ENCODE measurements at regions not wholly inside any gene's neighbourhood (a gene's known extent, or its start where the extent isn't known, plus 50 kb on each side); places are given as distances from the start of the nearest gene placed in this dataset.
"Not testable (repeated sequence)": the region's sequence is repeated elsewhere in the genome, so short reads cannot be mapped to it uniquely, and the experiment has no call there.

- DNase-seq, result no peak
These were observed 1042.3 kb downstream of the TBL1XR1 start for GRCh38 chr3:176155012-176155411.

GRCh38 chr3:176149567-176149966 is 1047.7 kb downstream of the TBL1XR1 start:
- DNase-seq, result no peak

DNA sequence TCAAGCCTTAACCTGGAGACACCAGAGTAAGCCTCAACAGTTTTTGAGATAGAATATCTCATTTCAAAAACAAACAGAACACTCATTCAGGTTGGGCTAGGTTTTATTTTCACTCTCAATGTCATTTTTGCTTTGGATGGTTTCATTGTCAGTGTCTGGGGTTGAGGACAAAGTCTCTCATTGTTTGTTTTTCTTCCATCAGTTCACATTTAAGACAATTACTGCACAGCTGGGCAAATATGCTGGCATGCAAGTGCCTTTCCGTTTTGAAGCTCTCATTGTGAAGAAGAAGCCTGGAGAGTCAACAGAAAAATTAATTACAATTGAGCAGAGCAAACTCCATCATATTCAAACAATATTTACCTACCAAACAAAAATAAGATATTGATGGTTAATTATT is 1050.0 kb downstream of the TBL1XR1 start:
- no peak for DNase-seq

GRCh38 chr3:176141837-176142236 is 1055.4 kb downstream of the TBL1XR1 start:
- no peak for DNase-seq

GRCh38 chr3:176120507-176120906 is 1076.8 kb downstream of the TBL1XR1 start:
- no peak for DNase-seq

GRCh38 chr3:176119826-176120225 is 1077.5 kb downstream of the TBL1XR1 start:
- no peak for DNase-seq

DNA sequence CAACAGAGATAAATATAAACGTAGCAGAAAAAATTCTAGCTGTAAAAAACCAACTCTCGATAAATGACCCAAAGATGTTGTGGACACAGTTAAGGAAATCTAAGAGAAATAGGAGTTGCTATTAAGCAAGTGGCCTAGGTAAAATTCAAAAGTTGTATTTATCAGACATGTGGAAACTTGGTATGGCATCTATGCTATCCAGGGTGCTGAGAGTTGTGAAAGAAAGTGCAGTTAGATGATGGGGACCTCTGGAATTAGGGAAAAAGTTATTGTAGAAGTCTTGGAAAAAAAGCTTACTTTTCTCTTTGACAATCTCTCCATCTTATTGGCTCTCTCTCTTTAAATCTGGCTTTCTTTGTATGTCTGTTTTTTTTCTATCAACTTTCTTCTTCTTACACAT is 1090.9 kb downstream of the TBL1XR1 start:
- DNase-seq, result no peak

GRCh38 chr3:176097027-176097426 is 1100.3 kb downstream of the TBL1XR1 start:
- DNase-seq, result no peak

DNA sequence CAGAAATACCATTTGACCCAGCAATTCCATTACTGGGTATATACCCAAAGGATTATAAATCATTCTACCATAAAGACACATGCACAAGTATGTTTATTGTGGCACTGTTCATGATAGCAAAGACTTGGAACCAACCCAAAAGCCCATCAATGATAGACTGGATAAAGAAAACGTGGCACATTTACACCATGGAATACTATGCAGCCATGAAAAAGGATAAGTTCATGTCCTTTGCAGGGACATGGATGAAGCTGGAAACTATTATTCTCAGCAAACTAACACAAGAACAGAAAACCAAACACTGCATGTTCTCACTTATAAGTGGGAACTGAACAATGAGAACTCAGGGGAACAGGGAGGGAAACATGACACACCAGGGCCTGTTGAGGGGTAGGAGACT is 1103.4 kb downstream of the TBL1XR1 start:
- DNase-seq, result not testable (repeated sequence)

- no peak for DNase-seq
These were observed 1106.6 kb downstream of the TBL1XR1 start for GRCh38 chr3:176090727-176091126.

DNA sequence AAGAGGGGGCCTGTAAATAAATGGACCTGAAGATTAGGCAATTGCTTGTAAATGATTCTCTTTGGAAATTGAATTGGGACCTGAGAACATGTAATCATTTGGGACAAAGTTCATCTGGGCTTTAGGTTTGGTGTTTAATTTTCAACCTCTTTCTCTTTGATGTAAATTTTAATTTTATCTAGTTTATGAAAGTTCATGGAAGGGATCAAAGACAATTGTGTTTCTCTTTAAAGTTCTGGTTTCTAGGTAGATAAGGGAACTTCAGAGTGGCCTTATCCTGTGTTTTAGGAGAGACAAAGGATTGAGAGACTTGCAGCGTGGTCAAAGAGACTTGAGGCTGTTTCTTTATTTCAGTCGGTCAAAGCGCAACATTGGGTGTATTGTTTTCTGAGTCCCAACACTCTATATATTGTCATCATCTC is 1108.3 kb downstream of the TBL1XR1 start:
- DNase-seq, result no peak

- DNase-seq, result no peak
These were observed 1110.1 kb downstream of the TBL1XR1 start for GRCh38 chr3:176087066-176087697.

GRCh38 chr3:176079785-176080184 is 1117.5 kb downstream of the TBL1XR1 start:
- DNase-seq, result no peak

GRCh38 chr3:176078906-176079305 is 1118.4 kb downstream of the TBL1XR1 start:
- DNase-seq, result no peak

GRCh38 chr3:176075491-176075890 is 1121.8 kb downstream of the TBL1XR1 start:
- DNase-seq, result no peak

DNA sequence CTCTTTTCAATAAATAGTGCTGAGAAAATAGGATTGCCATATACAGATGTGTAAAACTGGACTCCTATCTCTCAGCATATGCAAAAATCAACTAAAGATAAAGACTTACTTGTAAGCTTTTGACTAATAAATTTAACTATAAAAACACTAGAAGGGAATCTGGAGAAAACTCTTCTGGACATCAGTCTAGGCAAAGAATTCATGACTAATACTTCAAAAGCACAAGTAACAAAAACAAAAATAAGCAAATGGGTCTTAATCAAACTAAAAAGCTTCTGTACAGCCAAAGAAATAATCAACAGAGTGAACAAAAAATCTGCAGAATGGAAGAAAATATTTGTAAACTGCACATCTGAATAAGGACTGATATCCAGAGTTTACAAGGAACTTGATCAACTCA is 1122.2 kb downstream of the TBL1XR1 start:
- no peak for DNase-seq

- DNase-seq, result no peak
These were observed 1123.2 kb downstream of the TBL1XR1 start for GRCh38 chr3:176074096-176074495.

DNA sequence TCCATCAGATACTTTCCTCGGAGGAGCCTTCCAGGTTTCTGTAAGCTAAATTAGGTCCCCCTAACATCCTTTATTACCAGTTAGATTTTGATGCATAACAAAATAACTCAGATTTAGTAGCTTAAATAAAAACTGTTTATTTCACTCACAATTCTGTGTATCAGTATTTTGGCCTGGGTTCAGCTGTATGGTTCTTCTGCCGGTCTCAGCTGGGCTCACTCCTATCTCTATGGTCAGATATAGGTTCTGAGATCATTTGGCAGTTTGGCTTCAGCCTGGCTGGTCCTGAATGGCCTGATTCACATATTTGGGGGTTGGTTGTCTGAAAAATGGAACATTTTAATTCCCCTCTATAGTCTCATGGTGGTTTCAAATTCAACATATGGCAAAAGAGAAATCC is 1125.3 kb downstream of the TBL1XR1 start:
- no peak for DNase-seq

GRCh38 chr3:176068750-176069149 is 1128.5 kb downstream of the TBL1XR1 start:
- no peak for DNase-seq

- no peak for DNase-seq
These were observed 1138.4 kb downstream of the TBL1XR1 start for GRCh38 chr3:176058856-176059255.

DNA sequence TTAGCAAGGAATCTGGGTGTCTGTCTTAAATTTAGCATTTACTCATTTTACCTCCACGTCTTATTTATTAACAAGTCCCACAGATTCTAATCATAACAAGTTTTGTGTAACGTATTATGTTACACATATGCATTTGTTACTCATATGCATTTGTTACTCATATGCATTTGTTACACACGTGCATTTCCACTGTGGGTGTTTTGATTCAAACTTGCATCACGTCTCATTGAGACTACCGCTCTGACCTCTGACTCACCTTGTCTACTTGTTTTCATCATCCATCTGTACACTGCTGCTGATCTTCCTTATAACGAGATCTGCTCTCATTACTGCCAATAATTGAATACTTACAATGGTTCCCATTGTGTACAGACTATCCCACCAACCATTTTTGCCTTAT is 1141.4 kb downstream of the TBL1XR1 start:
- DNase-seq, result no peak

GRCh38 chr3:176051766-176052165 is 1145.5 kb downstream of the TBL1XR1 start:
- no peak for DNase-seq

DNA sequence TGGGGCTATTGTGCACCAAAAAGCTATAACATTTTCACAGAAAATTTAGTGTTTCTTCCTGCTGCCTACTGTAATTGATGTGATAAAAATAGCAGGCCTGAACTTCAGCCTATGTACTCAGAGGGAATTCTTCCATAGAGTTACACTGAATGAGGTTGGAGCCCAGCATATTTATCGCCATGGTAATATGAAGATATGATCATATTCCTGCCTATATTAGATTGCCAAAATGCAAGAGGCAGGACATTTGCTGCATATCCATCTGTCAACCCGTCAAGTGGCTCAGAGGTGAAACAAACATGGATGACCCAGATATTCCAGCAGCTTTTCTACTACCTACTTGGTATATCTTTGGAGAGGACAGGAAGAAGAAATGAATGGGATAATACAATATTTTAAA is 1150.6 kb downstream of the TBL1XR1 start:
- no peak for DNase-seq

- DNase-seq, result no peak
These were observed 1155.5 kb downstream of the TBL1XR1 start for GRCh38 chr3:176041812-176042211.

DNA sequence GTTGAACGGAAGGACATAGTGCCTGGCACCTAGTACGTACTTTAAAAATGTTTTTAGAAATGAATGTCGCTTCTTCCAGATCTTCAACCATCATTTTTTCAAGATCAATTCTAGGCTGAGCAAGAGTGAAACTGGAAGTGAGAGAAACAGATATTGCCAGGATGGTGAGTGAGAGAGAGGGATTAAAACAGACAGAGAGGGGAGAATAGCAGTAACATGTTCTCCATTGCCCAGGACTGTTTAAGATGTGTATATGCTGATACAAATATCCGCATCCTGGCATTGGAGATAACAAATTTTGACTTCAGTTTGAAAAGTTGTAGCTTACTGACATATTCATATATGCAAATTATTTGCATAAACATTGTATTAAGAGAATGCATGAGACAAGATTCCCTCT is 1156.1 kb downstream of the TBL1XR1 start:
- no peak for DNase-seq

Measured in dermis blood vessel endothelial cell (primary cell).